Memory B cell (primary cell): ENCODE measurements at regions not wholly inside any gene's neighbourhood (a gene's known extent, or its start where the extent isn't known, plus 50 kb on each side); places are given as distances from the start of the nearest gene placed in this dataset.

Experiments used
- ATAC-seq: fragments of 150-1000 bp; cut with Tn5 transposase; 2 replicates; pipeline ENCODE4 v1.10.0; 2021; ENCODE audit warnings: low read depth, mild to moderate bottlenecking, moderate library complexity
- DNase-seq, 2 donors: peaks; one replicate each; pipeline ENCODE4 v3.0.0; 2022; ENCODE audit warnings: low spot score in 2 of 2
- H3K27ac Mint-ChIP-seq: one replicate; pipeline ENCODE4 v1.8.0; 2022; ENCODE audit warnings: mild to moderate bottlenecking, moderate library complexity, mixed read lengths
- H3K27me3 Mint-ChIP-seq: one replicate; pipeline ENCODE4 v1.8.0; 2022; ENCODE audit warnings: mixed read lengths
- H3K36me3 Mint-ChIP-seq: one replicate; pipeline ENCODE4 v1.8.0; 2022; ENCODE audit warnings: mild to moderate bottlenecking, mixed read lengths
- H3K4me1 Mint-ChIP-seq: one replicate; pipeline ENCODE4 v1.8.0; 2022; ENCODE audit warnings: mixed read lengths
- H3K4me3 Mint-ChIP-seq: one replicate; pipeline ENCODE4 v1.8.0; 2022; ENCODE audit warnings: mild to moderate bottlenecking, moderate library complexity, mixed read lengths
- H3K9me3 Mint-ChIP-seq: one replicate; pipeline ENCODE4 v1.8.0; 2022; ENCODE audit warnings: mixed read lengths

GRCh38 chrX:39168609-39169008, 367.4 kb downstream of the MID1IP1 start:
- no peaks in the 10 kb centered on the region for H3K36me3 Mint-ChIP-seq
- no peak overlapping the region for H3K27ac Mint-ChIP-seq
- no peaks in the 10 kb centered on the region for H3K9me3 Mint-ChIP-seq
- ATAC-seq (no peak), DNase-seq (no peak)
- H3K4me1 Mint-ChIP-seq = no peaks in the 10 kb centered on the region
- peaks cover 12% of the 10 kb centered on the region for H3K27me3 Mint-ChIP-seq
- H3K4me3 Mint-ChIP-seq = no peak overlapping the region

GRCh38 chrX:39169976-39170375, 368.7 kb downstream of the MID1IP1 start:
- no peak overlapping the region for H3K4me3 Mint-ChIP-seq
- no peaks in the 10 kb centered on the region for H3K9me3 Mint-ChIP-seq
- ATAC-seq (no peak), DNase-seq (no peak)
- peaks cover 14% of the 10 kb centered on the region for H3K27me3 Mint-ChIP-seq
- no peak overlapping the region for H3K27ac Mint-ChIP-seq
- H3K4me1 Mint-ChIP-seq = no peaks in the 10 kb centered on the region
- no peaks in the 10 kb centered on the region for H3K36me3 Mint-ChIP-seq

- no peak for ATAC-seq
- H3K27me3 Mint-ChIP-seq = peaks cover 14% of the 10 kb centered on the region
- no peaks in the 10 kb centered on the region for H3K4me1 Mint-ChIP-seq
- H3K4me3 Mint-ChIP-seq = no peak overlapping the region
- H3K27ac Mint-ChIP-seq = no peak overlapping the region
- H3K36me3 Mint-ChIP-seq = no peaks in the 10 kb centered on the region
- no peaks in the 10 kb centered on the region for H3K9me3 Mint-ChIP-seq
- no peak for DNase-seq
These were observed 369.2 kb downstream of the MID1IP1 start for GRCh38 chrX:39170464-39170863.

GRCh38 chrX:39171686-39172085, 370.4 kb downstream of the MID1IP1 start:
- peaks cover 10% of the 10 kb centered on the region for H3K27me3 Mint-ChIP-seq

GRCh38 chrX:39174241-39174771, 373.0 kb downstream of the MID1IP1 start:
- no peak overlapping the region for H3K4me3 Mint-ChIP-seq
- H3K36me3 Mint-ChIP-seq = no peaks in the 10 kb centered on the region

More at GRCh38 chrX:39171686-39172085, 370.4 kb downstream of the MID1IP1 start:
- H3K36me3 Mint-ChIP-seq = no peaks in the 10 kb centered on the region
- H3K9me3 Mint-ChIP-seq = no peaks in the 10 kb centered on the region
- no peak overlapping the region for H3K4me3 Mint-ChIP-seq
- no peak overlapping the region for H3K27ac Mint-ChIP-seq
- DNase-seq (no peak), ATAC-seq (no peak)
- H3K4me1 Mint-ChIP-seq = no peaks in the 10 kb centered on the region

GRCh38 chrX:39174772-39175417, 373.6 kb downstream of the MID1IP1 start:
- no peaks in the 10 kb centered on the region for H3K4me1 Mint-ChIP-seq

More at GRCh38 chrX:39174241-39174771, 373.0 kb downstream of the MID1IP1 start:
- peaks cover 6% of the 10 kb centered on the region for H3K27me3 Mint-ChIP-seq
- H3K4me1 Mint-ChIP-seq = no peaks in the 10 kb centered on the region
- DNase-seq = no peak
- no peak overlapping the region for H3K27ac Mint-ChIP-seq
- peaks cover 2% of the 10 kb centered on the region for H3K9me3 Mint-ChIP-seq
- ATAC-seq = no peak

GRCh38 chrX:39175418-39176057, 374.3 kb downstream of the MID1IP1 start:
- Mint-ChIP-seq H3K9me3 (peaks cover 2% of the 10 kb centered on the region), H3K36me3 (no peaks in the 10 kb centered on the region), H3K4me1 (no peaks in the 10 kb centered on the region), H3K4me3 (no peak overlapping the region), H3K27me3 (peaks cover 4% of the 10 kb centered on the region), H3K27ac (no peak overlapping the region)
- no peak for DNase-seq
- no peak for ATAC-seq

More at GRCh38 chrX:39174772-39175417, 373.6 kb downstream of the MID1IP1 start:
- Mint-ChIP-seq H3K27ac (no peak overlapping the region), H3K4me3 (no peak overlapping the region), H3K36me3 (no peaks in the 10 kb centered on the region), H3K27me3 (peaks cover 4% of the 10 kb centered on the region), H3K9me3 (peaks cover 2% of the 10 kb centered on the region)
- ATAC-seq (no peak), DNase-seq (no peak)

- no peaks in the 10 kb centered on the region for H3K36me3 Mint-ChIP-seq
- H3K27me3 Mint-ChIP-seq = peaks cover 4% of the 10 kb centered on the region
- no peak overlapping the region for H3K4me3 Mint-ChIP-seq
These were observed 374.8 kb downstream of the MID1IP1 start for GRCh38 chrX:39176105-39176504.

GRCh38 chrX:39189431-39189830, 388.2 kb downstream of the MID1IP1 start:
- peaks cover 8% of the 10 kb centered on the region for H3K9me3 Mint-ChIP-seq
- DNase-seq (no peak), ATAC-seq (no peak)
- peaks cover 5% of the 10 kb centered on the region for H3K36me3 Mint-ChIP-seq
- peaks cover 15% of the 10 kb centered on the region for H3K27me3 Mint-ChIP-seq
- H3K4me3 Mint-ChIP-seq = no peak overlapping the region
- no peak overlapping the region for H3K27ac Mint-ChIP-seq
- H3K4me1 Mint-ChIP-seq = no peaks in the 10 kb centered on the region

More at GRCh38 chrX:39176105-39176504, 374.8 kb downstream of the MID1IP1 start:
- H3K9me3 Mint-ChIP-seq = peaks cover 2% of the 10 kb centered on the region
- no peaks in the 10 kb centered on the region for H3K4me1 Mint-ChIP-seq
- ATAC-seq (no peak), DNase-seq (no peak)
- no peak overlapping the region for H3K27ac Mint-ChIP-seq

- no peaks in the 10 kb centered on the region for H3K9me3 Mint-ChIP-seq
- peaks cover 12% of the 10 kb centered on the region for H3K27me3 Mint-ChIP-seq
- H3K4me1 Mint-ChIP-seq = peaks cover 7% of the 10 kb centered on the region
- ATAC-seq (no peak), DNase-seq (no peak)
- no peaks in the 10 kb centered on the region for H3K36me3 Mint-ChIP-seq
- no peak overlapping the region for H3K27ac Mint-ChIP-seq
- no peak overlapping the region for H3K4me3 Mint-ChIP-seq
These were observed 393.4 kb downstream of the MID1IP1 start for GRCh38 chrX:39194673-39195072.

- no peaks in the 10 kb centered on the region for H3K9me3 Mint-ChIP-seq
- H3K4me1 Mint-ChIP-seq = peaks cover 7% of the 10 kb centered on the region
- no peak overlapping the region for H3K4me3 Mint-ChIP-seq
- peaks cover 1% of the 10 kb centered on the region for H3K36me3 Mint-ChIP-seq
- H3K27ac Mint-ChIP-seq = no peak overlapping the region
- ATAC-seq = no peak
- no peak for DNase-seq
- peaks cover 11% of the 10 kb centered on the region for H3K27me3 Mint-ChIP-seq
These were observed 393.9 kb downstream of the MID1IP1 start for GRCh38 chrX:39195156-39195555.

- Mint-ChIP-seq H3K4me1 (peaks cover 7% of the 10 kb centered on the region), H3K4me3 (peak overlapping the region; percentile 53), H3K27ac (no peak overlapping the region), H3K36me3 (peaks cover 2% of the 10 kb centered on the region), H3K9me3 (no peaks in the 10 kb centered on the region), H3K27me3 (peaks cover 7% of the 10 kb centered on the region)
- ATAC-seq = peak; percentile 95
- DNase-seq = peak in 1 of 2 donors; percentile 10
These were observed 395.2 kb downstream of the MID1IP1 start for GRCh38 chrX:39196192-39197102.

GRCh38 chrX:39199429-39199828, 398.2 kb downstream of the MID1IP1 start:
- Mint-ChIP-seq H3K36me3 (peaks cover 2% of the 10 kb centered on the region), H3K9me3 (no peaks in the 10 kb centered on the region), H3K27ac (no peak overlapping the region), H3K27me3 (peaks cover 10% of the 10 kb centered on the region), H3K4me1 (peaks cover 7% of the 10 kb centered on the region), H3K4me3 (no peak overlapping the region)
- DNase-seq (no peak), ATAC-seq (no peak)
